ENCODE measurements at regions not wholly inside any gene's neighbourhood (a gene's known extent, or its start where the extent isn't known, plus 50 kb on each side); places are given as distances from the start of the nearest gene placed in this dataset.
"Not testable (repeated sequence)": the region's sequence is repeated elsewhere in the genome, so short reads cannot be mapped to it uniquely, and the experiment has no call there.

- TF ChIP-seq, protein P1, sequence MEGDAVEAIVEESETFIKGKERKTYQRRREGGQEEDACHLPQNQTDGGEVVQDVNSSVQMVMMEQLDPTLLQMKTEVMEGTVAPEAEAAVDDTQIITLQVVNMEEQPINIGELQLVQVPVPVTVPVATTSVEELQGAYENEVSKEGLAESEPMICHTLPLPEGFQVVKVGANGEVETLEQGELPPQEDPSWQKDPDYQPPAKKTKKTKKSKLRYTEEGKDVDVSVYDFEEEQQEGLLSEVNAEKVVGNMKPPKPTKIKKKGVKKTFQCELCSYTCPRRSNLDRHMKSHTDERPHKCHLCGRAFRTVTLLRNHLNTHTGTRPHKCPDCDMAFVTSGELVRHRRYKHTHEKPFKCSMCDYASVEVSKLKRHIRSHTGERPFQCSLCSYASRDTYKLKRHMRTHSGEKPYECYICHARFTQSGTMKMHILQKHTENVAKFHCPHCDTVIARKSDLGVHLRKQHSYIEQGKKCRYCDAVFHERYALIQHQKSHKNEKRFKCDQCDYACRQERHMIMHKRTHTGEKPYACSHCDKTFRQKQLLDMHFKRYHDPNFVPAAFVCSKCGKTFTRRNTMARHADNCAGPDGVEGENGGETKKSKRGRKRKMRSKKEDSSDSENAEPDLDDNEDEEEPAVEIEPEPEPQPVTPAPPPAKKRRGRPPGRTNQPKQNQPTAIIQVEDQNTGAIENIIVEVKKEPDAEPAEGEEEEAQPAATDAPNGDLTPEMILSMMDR (IDR thresholded peaks at IDR 0.05), result peak in 4 of 6 experiments; percentile 12 to 43 (median 22)
- not testable (repeated sequence) for TF ChIP-seq POLR2A (IDR thresholded peaks at IDR 0.05)
These were observed 301.9 kb upstream of the FRG2C start for GRCh38 chr3:75362086-75362784.

Data from esophagus squamous epithelium (tissue), 4 donors.